ENCODE measurements at regions not wholly inside any gene's neighbourhood (a gene's known extent, or its start where the extent isn't known, plus 50 kb on each side); places are given as distances from the start of the nearest gene placed in this dataset.
"Not testable (repeated sequence)": the region's sequence is repeated elsewhere in the genome, so short reads cannot be mapped to it uniquely, and the experiment has no call there.

GRCh38 chr2:48045613-48046012 is 139.3 kb upstream of the FBXO11 start:
- no peak for DNase-seq

GRCh38 chr2:48048476-48049171 is 142.3 kb upstream of the FBXO11 start:
- no peak for DNase-seq

GRCh38 chr2:48049371-48049770 is 143.1 kb upstream of the FBXO11 start:
- DNase-seq: no peak

GRCh38 chr2:48050711-48051110 is 144.4 kb upstream of the FBXO11 start:
- DNase-seq: no peak

- no peak for DNase-seq
Measured at GRCh38 chr2:48059975-48060374, 153.7 kb upstream of the FBXO11 start.

GRCh38 chr2:48061656-48062055 is 155.4 kb upstream of the FBXO11 start:
- DNase-seq: not testable (repeated sequence)

GRCh38 chr2:48065096-48065495 is 158.8 kb upstream of the FBXO11 start:
- no peak for DNase-seq

- no peak for DNase-seq
Measured at GRCh38 chr2:48066000-48066399, 159.7 kb upstream of the FBXO11 start.

- DNase-seq: no peak
Measured at GRCh38 chr2:48069769-48070168, 163.5 kb upstream of the FBXO11 start.

- DNase-seq: no peak
Measured at GRCh38 chr2:48070415-48070814, 164.1 kb upstream of the FBXO11 start.

- no peak for DNase-seq
Measured at GRCh38 chr2:48072583-48072982, 166.3 kb upstream of the FBXO11 start.

GRCh38 chr2:48075631-48076030 is 169.3 kb upstream of the FBXO11 start:
- DNase-seq: no peak

- DNase-seq: no peak
Measured at GRCh38 chr2:48080534-48081316, 174.4 kb upstream of the FBXO11 start.

- no peak for DNase-seq
Measured at GRCh38 chr2:48081317-48081628, 175.0 kb upstream of the FBXO11 start.

GRCh38 chr2:48085888-48086287 is 179.6 kb upstream of the FBXO11 start:
- no peak for DNase-seq

- no peak for DNase-seq
Measured at GRCh38 chr2:48088994-48089393, 182.7 kb upstream of the FBXO11 start.

- no peak for DNase-seq
Measured at GRCh38 chr2:48089644-48090043, 183.3 kb upstream of the FBXO11 start.

- DNase-seq: no peak
Measured at GRCh38 chr2:48092846-48093803, 186.8 kb upstream of the FBXO11 start.

GRCh38 chr2:48096765-48097164 is 190.5 kb upstream of the FBXO11 start:
- DNase-seq: not testable (repeated sequence)

GRCh38 chr2:48098539-48098938 is 192.2 kb upstream of the FBXO11 start:
- no peak for DNase-seq

GRCh38 chr2:48104418-48104817 is 198.1 kb upstream of the FBXO11 start:
- no peak for DNase-seq

- no peak for DNase-seq
Measured at GRCh38 chr2:48105848-48106247, 199.6 kb upstream of the FBXO11 start.

GRCh38 chr2:48107326-48107925 is 201.1 kb upstream of the FBXO11 start:
- no peak for DNase-seq
